GM12864 (cell line): ENCODE measurements at regions not wholly inside any gene's neighbourhood (a gene's known extent, or its start where the extent isn't known, plus 50 kb on each side); places are given as distances from the start of the nearest gene placed in this dataset.

Source experiments
- DNase-seq: peaks from one replicate; pipeline ENCODE4 v3.0.0-alpha.2; 2011; ENCODE audit warnings: low read depth
- H3K4me3 ChIP-seq: 2 replicates; pipeline ENCODE4 v1.5.1; 2011; ENCODE audit warnings: mild to moderate bottlenecking, low read depth, low read length, control low read depth
- CTCF ChIP-seq: IDR thresholded peaks from 2 replicates; pipeline ENCODE4 v1.5.1; 2011; ENCODE audit warnings: low read depth, mild to moderate bottlenecking, moderate library complexity, low read length, control low read depth, inconsistent platforms; ENCODE audit errors: missing control alignments

- no peak for TF ChIP-seq CTCF
- no peak for DNase-seq
- H3K4me3 ChIP-seq, result no peak overlapping the region
Observed at GRCh38 chr3:101979033-101979432, 129.7 kb downstream of the NFKBIZ start.

GRCh38 chr3:101984356-101984755, 135.0 kb downstream of the NFKBIZ start:
- TF ChIP-seq CTCF, result no peak
- DNase-seq, result no peak
- H3K4me3 ChIP-seq, result no peak overlapping the region

GRCh38 chr3:101988596-101988995, 139.3 kb downstream of the NFKBIZ start:
- no peak for DNase-seq
- H3K4me3 ChIP-seq, result no peak overlapping the region
- TF ChIP-seq CTCF, result no peak

GRCh38 chr3:101989578-101990200, 140.4 kb downstream of the NFKBIZ start:
- no peak overlapping the region for H3K4me3 ChIP-seq
- no peak for TF ChIP-seq CTCF
- DNase-seq, result no peak

GRCh38 chr3:101992863-101993262, 143.5 kb downstream of the NFKBIZ start:
- DNase-seq, result no peak
- H3K4me3 ChIP-seq, result no peak overlapping the region
- TF ChIP-seq CTCF, result no peak

GRCh38 chr3:101994386-101994785, 145.1 kb downstream of the NFKBIZ start:
- no peak for TF ChIP-seq CTCF
- DNase-seq, result no peak
- no peak overlapping the region for H3K4me3 ChIP-seq

GRCh38 chr3:101995371-101996046, 146.2 kb downstream of the NFKBIZ start:
- TF ChIP-seq CTCF, result no peak
- H3K4me3 ChIP-seq, result no peak overlapping the region
- no peak for DNase-seq
